Stimulated activated CD8-positive, alpha-beta memory T cell treated with anti-CD3 and anti-CD28 coated beads, Interleukin-2, amount 100 ng/mL, for 1 hour (primary cell): ENCODE measurements at regions not wholly inside any gene's neighbourhood (a gene's known extent, or its start where the extent isn't known, plus 50 kb on each side); places are given as distances from the start of the nearest gene placed in this dataset.

ENCODE experiments used
- DNase-seq, 2 donors: peaks; one replicate each; pipeline ENCODE4 v3.0.0-alpha.2; 2020; ENCODE audit warnings: low read depth in 2 of 2

- DNase-seq: no peak
These were observed 56.3 kb upstream of the ECE1 start for GRCh38 chr1:21346365-21347071.

- no peak for DNase-seq
These were observed 54.6 kb upstream of the ECE1 start for GRCh38 chr1:21344750-21345443.

DNA sequence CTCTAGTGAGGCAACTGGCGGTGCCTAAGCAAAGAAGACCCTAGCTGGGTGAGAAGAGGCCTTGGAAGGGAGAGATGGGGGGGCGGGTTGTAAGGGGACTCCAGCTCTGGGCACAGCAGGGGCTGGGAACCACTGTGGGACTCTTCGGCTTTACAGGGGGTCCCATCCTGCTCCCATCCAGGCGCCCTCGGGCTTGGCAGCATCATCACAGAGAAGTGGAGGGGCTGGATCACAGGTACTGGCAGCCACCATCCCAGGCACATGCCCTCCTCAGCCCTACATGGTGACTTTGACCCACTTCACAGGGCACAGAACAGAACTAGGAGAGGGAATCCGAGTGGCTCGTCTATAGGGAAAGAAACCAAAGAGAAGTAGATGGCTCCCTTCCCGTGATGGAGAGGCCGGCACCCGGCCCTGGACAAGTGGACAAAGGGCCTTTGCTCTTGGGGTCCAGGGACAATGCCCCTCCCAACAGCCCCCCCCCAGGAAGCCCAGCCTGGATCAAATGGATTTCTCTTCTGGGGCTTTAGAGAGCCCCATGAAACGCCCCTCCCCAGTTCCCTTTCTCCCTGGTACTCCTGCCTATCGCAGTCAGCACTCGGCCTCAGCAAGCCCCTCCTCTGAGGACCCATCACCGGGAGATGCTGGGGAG is 54.0 kb upstream of the ECE1 start:
- no peak for DNase-seq

GRCh38 chr1:21342961-21343838 is 52.9 kb upstream of the ECE1 start:
- DNase-seq: no peak

- no peak for DNase-seq
These were observed 51.3 kb upstream of the ECE1 start for GRCh38 chr1:21341517-21342078.

- DNase-seq: no peak
These were observed 50.8 kb upstream of the ECE1 start for GRCh38 chr1:21341022-21341421.

DNA sequence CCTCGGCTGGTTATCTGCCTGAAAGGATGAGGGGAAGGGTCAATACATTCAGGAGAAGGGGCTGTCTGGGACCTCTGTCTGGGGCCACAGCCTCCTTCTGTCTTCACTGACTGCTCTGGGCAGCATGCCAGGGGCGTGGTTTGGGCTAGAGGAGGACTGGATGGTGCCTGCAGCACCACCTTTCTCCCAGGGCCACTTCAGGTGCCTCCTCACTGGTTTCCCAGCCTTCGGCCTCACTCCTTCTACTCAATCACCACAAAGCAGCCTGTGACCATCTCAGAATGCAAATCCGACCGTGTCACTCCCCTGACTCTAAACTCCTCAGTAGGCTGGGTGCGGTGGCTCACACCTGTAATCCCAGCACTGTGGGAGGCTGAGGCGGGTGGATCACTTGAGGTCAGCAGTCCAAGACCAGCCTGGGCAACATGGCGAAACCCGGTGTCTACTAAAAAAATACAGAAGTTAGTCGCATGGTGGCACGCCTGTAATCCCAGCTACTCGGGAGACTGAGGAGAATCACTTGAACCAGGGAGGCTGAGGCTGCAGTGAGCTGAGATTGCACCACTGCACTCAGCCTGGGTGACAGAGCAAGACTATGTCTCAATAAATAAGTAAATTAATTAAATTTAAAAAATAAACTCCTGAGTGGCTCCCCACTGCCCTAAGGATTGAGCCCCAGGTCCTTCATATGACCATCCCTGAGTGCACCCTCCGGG is 50.1 kb upstream of the ECE1 start:
- no peak for DNase-seq
